ENCODE measurements at regions not wholly inside any gene's neighbourhood (a gene's known extent, or its start where the extent isn't known, plus 50 kb on each side); places are given as distances from the start of the nearest gene placed in this dataset.

- Mint-ChIP-seq H3K4me3 (no peak overlapping the region), H3K36me3 (ENCODE audit: insufficient read depth in 1 of 3, low read depth in 3 of 3) (peaks cover 2 to 18% (median 7%) of the 10 kb centered on the region in 3 experiments; a peak in 6 of 7 replicates), H3K27me3 (ENCODE audit: low read depth) (no peaks in the 10 kb centered on the region), H3K27ac (no peak overlapping the region), H3K9me3 (peaks cover 19 to 24% of the 10 kb centered on the region in 2 experiments), H3K4me1 (no peaks in the 10 kb centered on the region)
- no peaks in the 10 kb centered on the region; the same call in 1 of the 2 replicates for H3K27me3 ChIP-seq (ENCODE audit: insufficient read depth, low read length)
- no peak for DNase-seq
- no peak overlapping the region for H2BK15ac ChIP-seq (ENCODE audit: low read depth, low read length)
- H3K23me2 ChIP-seq (ENCODE audit: insufficient read length, low read depth, low read length, poor library complexity, severe bottlenecking): no peaks in the 10 kb centered on the region
- H2AFZ ChIP-seq (ENCODE audit: low read length): no peak overlapping the region
- H3T11ph ChIP-seq (ENCODE audit: low read length): no peak overlapping the region
- H2BK5ac ChIP-seq (ENCODE audit: insufficient read length, low read length): no peak overlapping the region
- H3K4me2 ChIP-seq (ENCODE audit: insufficient read depth, insufficient read length, low read length): no peak overlapping the region
- H3K23ac ChIP-seq (ENCODE audit: insufficient read length, low read depth, low read length): no peak overlapping the region
- no CpG with 5 or more reads among the region's 4 CpGs for WGBS (ENCODE audit: extremely low coverage, insufficient read length, low lambda C conversion rate)
- no peak overlapping the region for H2BK12ac ChIP-seq (ENCODE audit: insufficient read length, low read depth, low read length)
- no peak overlapping the region for H3K27ac ChIP-seq (ENCODE audit: insufficient read length, low read depth, low read length)
- H3K9ac ChIP-seq (ENCODE audit: extremely low read depth, insufficient read length, low read length): no peak overlapping the region
- no peaks in the 10 kb centered on the region for H3K9me3 ChIP-seq (ENCODE audit: control insufficient read depth, low read depth, low read length)
- no peaks in the 10 kb centered on the region for H3K4me1 ChIP-seq (ENCODE audit: insufficient read depth, low read length)
- no peaks in the 10 kb centered on the region for H3K79me2 ChIP-seq (ENCODE audit: insufficient read depth, low read length)
- no peak for TF ChIP-seq CTCF (conservative IDR thresholded peaks at IDR 0.05)
- no peak overlapping the region for H3K4ac ChIP-seq (ENCODE audit: low read depth, low read length)
- H3K56ac ChIP-seq (ENCODE audit: insufficient read length, low read depth, low read length): no peak overlapping the region
- no peak overlapping the region for H3K14ac ChIP-seq (ENCODE audit: insufficient read depth, low read length)
- H2BK120ac ChIP-seq (ENCODE audit: low read depth, low read length, poor library complexity, severe bottlenecking): no peak overlapping the region
- no peak overlapping the region for H3K18ac ChIP-seq (ENCODE audit: insufficient read length, low read depth, low read length)
- no peak overlapping the region for H4K5ac ChIP-seq (ENCODE audit: insufficient read length, low read depth, low read length)
- H3K79me1 ChIP-seq (ENCODE audit: insufficient read depth, low read depth, low read length, poor library complexity, severe bottlenecking): no peaks in the 10 kb centered on the region
- H4K20me1 ChIP-seq (ENCODE audit: control insufficient read depth, insufficient read depth, insufficient read length): no peaks in the 10 kb centered on the region
- H4K8ac ChIP-seq (replicated peaks; ENCODE audit: insufficient read length, low read depth, low read length): no peak overlapping the region
- H2AK5ac ChIP-seq (ENCODE audit: insufficient read length, low read length): no peak overlapping the region
- H4K91ac ChIP-seq (ENCODE audit: insufficient read length, low read depth, low read length): no peak overlapping the region
- no peak overlapping the region for H2BK20ac ChIP-seq (ENCODE audit: low read depth, low read length, poor library complexity, severe bottlenecking)
Measured at GRCh38 chr9:107949061-107949460, 459.5 kb upstream of the KLF4 start.
